Fibroblast of villous mesenchyme (primary cell): ENCODE measurements at regions not wholly inside any gene's neighbourhood (a gene's known extent, or its start where the extent isn't known, plus 50 kb on each side); places are given as distances from the start of the nearest gene placed in this dataset.

Source experiments
- DNase-seq: peaks from one replicate; pipeline ENCODE4 v3.0.0-alpha.2; 2010; ENCODE audit warnings: low read depth
- H3K4me3 ChIP-seq: 2 replicates; pipeline ENCODE4 v1.5.1; 2011; ENCODE audit warnings: low read depth, mild to moderate bottlenecking, low read length
- CTCF ChIP-seq: IDR thresholded peaks from 2 replicates; pipeline ENCODE4 v1.5.1; 2012; ENCODE audit warnings: low read depth, mild to moderate bottlenecking, low read length; ENCODE audit not compliant: insufficient read depth

- H3K4me3 ChIP-seq: no peak overlapping the region
- no peak for TF ChIP-seq CTCF
Observed at GRCh38 chr17:15076991-15077663, 188.0 kb downstream of the PMP22 start.

GRCh38 chr17:15051933-15052332, 213.2 kb downstream of the PMP22 start:
- DNase-seq: no peak
- H3K4me3 ChIP-seq: no peak overlapping the region
- TF ChIP-seq CTCF: no peak

More at GRCh38 chr17:15076991-15077663, 188.0 kb downstream of the PMP22 start:
- DNase-seq: no peak

GRCh38 chr17:15049795-15050160, 215.3 kb downstream of the PMP22 start:
- DNase-seq: no peak
- no peak for TF ChIP-seq CTCF
- no peak overlapping the region for H3K4me3 ChIP-seq

- no peak for TF ChIP-seq CTCF
Observed at GRCh38 chr17:15048933-15049794, 216.0 kb downstream of the PMP22 start.

GRCh38 chr17:15048381-15048780, 216.7 kb downstream of the PMP22 start:
- no peak for DNase-seq
- H3K4me3 ChIP-seq: no peak overlapping the region
- no peak for TF ChIP-seq CTCF

More at GRCh38 chr17:15048933-15049794, 216.0 kb downstream of the PMP22 start:
- no peak overlapping the region for H3K4me3 ChIP-seq
- no peak for DNase-seq

GRCh38 chr17:15042311-15042710, 222.8 kb downstream of the PMP22 start:
- H3K4me3 ChIP-seq: no peak overlapping the region
- no peak for DNase-seq
- TF ChIP-seq CTCF: no peak
